ENCODE measurements at regions not wholly inside any gene's neighbourhood (a gene's known extent, or its start where the extent isn't known, plus 50 kb on each side); places are given as distances from the start of the nearest gene placed in this dataset.

GRCh38 chr10:44013981-44014380, 365.3 kb upstream of the ZNF32 start:
- TF ChIP-seq POLR2A (IDR thresholded peaks at IDR 0.05), result no peak
- TF ChIP-seq CTCF (IDR thresholded peaks at IDR 0.05), result no peak
- TF ChIP-seq EP300 (IDR thresholded peaks at IDR 0.05), result no peak

Measured in tibial nerve (tissue), 4 donors.